Brain pericyte (primary cell): ENCODE measurements at regions not wholly inside any gene's neighbourhood (a gene's known extent, or its start where the extent isn't known, plus 50 kb on each side); places are given as distances from the start of the nearest gene placed in this dataset.
A peak's percentile ranks its signal among the peaks of the same experiment; 100 is the strongest.

Experiments
- DNase-seq: peaks from one replicate; pipeline ENCODE4 v3.0.0-alpha.2; 2012; ENCODE audit warnings: low read depth, low spot score

- DNase-seq, result no peak
Observed at GRCh38 chr3:72375237-72376076, 472.8 kb downstream of the SHQ1 start.

GRCh38 chr3:72373139-72373538 is 475.1 kb downstream of the SHQ1 start:
- DNase-seq, result no peak

- no peak for DNase-seq
Observed at GRCh38 chr3:72372161-72372560, 476.1 kb downstream of the SHQ1 start.

- DNase-seq, result no peak
Observed at GRCh38 chr3:72371431-72371830, 476.8 kb downstream of the SHQ1 start.

GRCh38 chr3:72370947-72371346 is 477.3 kb downstream of the SHQ1 start:
- DNase-seq, result no peak

- DNase-seq, result no peak
Observed at GRCh38 chr3:72369681-72370080, 478.6 kb downstream of the SHQ1 start.

GRCh38 chr3:72368331-72368975 is 479.8 kb downstream of the SHQ1 start:
- DNase-seq, result no peak

- no peak for DNase-seq
Observed at GRCh38 chr3:72361990-72362389, 486.3 kb downstream of the SHQ1 start.

- DNase-seq, result no peak
Observed at GRCh38 chr3:72359743-72360142, 488.5 kb downstream of the SHQ1 start.

- no peak for DNase-seq
Observed at GRCh38 chr3:72355168-72355567, 493.1 kb downstream of the SHQ1 start.

- no peak for DNase-seq
Observed at GRCh38 chr3:72354486-72354885, 493.8 kb downstream of the SHQ1 start.

GRCh38 chr3:72353236-72354128 is 494.8 kb downstream of the SHQ1 start:
- no peak for DNase-seq

GRCh38 chr3:72352176-72352575 is 496.1 kb downstream of the SHQ1 start:
- DNase-seq, result no peak

- DNase-seq, result no peak
Observed at GRCh38 chr3:72351536-72351935, 496.7 kb downstream of the SHQ1 start.

- no peak for DNase-seq
Observed at GRCh38 chr3:72350761-72351505, 497.3 kb downstream of the SHQ1 start.

GRCh38 chr3:72348357-72348756 is 499.9 kb downstream of the SHQ1 start:
- no peak for DNase-seq

- no peak for DNase-seq
Observed at GRCh38 chr3:72347819-72348319, 500.4 kb downstream of the SHQ1 start.

GRCh38 chr3:72346526-72346926 is 501.7 kb downstream of the SHQ1 start:
- peak; percentile 72 for DNase-seq

GRCh38 chr3:72345980-72346379 is 502.3 kb downstream of the SHQ1 start:
- no peak for DNase-seq

- no peak for DNase-seq
Observed at GRCh38 chr3:72345237-72345878, 502.9 kb downstream of the SHQ1 start.

- no peak for DNase-seq
Observed at GRCh38 chr3:72344647-72345046, 503.6 kb downstream of the SHQ1 start.
